ENCODE measurements at regions not wholly inside any gene's neighbourhood (a gene's known extent, or its start where the extent isn't known, plus 50 kb on each side); places are given as distances from the start of the nearest gene placed in this dataset.
A peak's percentile ranks its signal among the peaks of the same experiment; 100 is the strongest.

DNA sequence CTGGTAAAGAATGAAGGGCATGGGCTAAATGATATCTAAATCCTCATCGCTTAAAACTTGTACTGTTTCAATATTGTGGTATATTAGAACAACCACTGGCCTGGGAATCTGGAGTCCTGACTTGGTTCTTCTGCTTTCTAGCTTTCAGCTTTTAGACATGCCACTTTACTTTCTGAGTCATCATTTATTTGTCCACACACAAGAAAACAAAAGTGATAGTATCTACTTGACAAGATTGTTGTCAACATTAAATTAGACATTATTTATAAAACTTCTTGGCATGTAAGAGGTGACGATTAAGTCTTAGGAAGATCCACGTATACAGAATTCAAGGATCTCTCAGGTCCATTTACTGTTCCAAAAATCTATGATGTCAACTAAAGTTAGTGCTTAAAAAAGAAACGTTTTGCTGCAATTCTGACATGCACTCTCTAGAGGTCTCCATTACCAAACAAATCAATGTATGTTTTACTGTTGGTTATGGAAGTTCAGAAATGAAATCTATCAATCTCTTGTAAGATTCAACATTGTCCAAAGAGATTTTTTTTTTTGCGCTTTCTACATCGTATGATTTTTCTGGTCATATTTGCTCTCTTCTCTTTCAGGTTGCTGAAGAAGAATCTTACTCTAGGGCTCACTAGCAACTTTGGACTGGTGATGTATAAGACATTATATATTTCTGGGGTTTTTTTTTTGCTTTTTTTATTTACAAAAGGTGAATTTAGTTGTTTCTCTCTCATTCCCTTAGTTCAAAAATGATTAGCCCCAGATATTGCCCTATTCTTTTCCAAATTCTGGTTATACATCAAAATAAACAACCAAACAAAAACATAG is 53.6 kb upstream of the DYNC1I1 start:
- DNase-seq = peak in 1 of 2 experiments; percentile 39

DNA sequence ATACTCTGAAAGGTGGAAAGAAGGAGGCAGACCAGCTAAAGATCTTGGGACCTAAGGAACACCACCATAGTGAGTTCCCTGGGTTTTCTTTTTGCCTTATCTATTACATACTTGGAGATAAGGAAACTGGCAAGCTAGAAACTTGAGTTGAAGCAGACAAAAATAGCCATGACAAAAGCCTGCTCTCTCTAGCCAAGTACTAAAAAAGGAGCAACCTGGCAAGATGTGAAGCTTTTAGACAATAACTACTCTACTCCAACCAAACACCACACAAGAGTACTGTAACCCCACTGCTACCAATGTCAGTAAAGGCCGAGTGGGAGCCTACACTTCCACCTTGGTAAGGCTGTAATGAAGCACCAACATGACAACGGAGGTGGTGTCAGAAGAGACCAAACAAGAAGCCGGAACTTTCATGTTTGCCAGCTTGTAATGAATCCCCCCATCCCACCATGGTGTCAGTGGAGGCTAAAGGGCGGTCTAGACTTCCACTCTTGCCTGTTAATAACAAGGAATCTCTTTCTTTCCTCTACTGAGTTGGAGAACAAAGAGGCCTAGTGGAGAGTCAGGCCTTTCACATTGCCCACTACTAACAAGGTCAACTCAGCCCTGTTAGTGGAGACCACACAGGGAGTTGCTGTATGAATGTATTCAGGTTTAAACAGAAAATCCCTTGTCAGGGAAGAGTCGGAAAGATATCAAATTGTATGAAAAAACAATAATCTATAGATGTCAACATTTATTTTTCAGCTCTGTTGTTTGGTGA is 55.8 kb upstream of the DYNC1I1 start:
- no peak for DNase-seq

- no peak for DNase-seq
Observed at GRCh38 chr7:95715274-95715673, 57.1 kb upstream of the DYNC1I1 start.

- no peak for DNase-seq
Observed at GRCh38 chr7:95710711-95711110, 61.6 kb upstream of the DYNC1I1 start.

DNA sequence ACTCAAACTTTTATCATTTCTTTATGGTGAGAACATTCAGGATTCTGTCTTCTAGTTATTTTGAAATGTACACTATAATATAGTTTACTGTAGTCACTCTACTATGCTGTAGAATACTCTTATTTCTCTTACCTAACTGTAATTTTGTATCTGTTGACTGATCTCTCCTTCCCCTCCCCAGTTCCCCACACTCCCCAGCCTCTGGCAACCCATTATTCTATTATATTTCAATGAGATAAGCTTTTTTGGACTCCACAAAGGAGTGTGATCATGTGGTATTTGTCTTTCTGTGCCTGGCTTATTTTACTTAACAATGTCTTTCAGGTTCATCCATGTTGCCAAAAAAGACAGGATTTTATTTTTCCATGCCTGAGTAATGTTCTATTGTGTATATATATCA is 71.4 kb upstream of the DYNC1I1 start:
- no peak for DNase-seq

DNA sequence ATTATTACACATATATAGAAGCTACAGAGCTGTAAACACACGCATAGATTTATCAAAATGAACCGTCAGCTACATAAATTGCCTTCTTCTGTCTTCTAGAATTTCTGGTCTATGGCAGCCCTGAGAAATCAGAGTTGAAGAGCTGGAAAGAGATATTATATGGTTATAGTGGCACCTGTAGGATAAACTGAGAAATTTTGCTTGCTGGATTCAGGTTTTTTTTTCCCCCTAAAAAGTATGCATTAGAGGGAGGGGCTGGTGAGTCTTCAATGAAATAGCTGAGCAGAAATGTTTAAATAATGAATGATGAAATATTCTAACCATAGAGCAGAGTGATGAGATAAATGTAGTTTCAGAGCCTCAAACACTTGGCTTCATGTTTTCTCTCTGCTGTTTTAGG is 78.0 kb upstream of the DYNC1I1 start:
- peak in 1 of 2 experiments; percentile 19 for DNase-seq

- DNase-seq = no peak
Observed at GRCh38 chr7:95693551-95694333, 78.6 kb upstream of the DYNC1I1 start.

GRCh38 chr7:95691464-95691863 is 80.9 kb upstream of the DYNC1I1 start:
- no peak for DNase-seq

DNA sequence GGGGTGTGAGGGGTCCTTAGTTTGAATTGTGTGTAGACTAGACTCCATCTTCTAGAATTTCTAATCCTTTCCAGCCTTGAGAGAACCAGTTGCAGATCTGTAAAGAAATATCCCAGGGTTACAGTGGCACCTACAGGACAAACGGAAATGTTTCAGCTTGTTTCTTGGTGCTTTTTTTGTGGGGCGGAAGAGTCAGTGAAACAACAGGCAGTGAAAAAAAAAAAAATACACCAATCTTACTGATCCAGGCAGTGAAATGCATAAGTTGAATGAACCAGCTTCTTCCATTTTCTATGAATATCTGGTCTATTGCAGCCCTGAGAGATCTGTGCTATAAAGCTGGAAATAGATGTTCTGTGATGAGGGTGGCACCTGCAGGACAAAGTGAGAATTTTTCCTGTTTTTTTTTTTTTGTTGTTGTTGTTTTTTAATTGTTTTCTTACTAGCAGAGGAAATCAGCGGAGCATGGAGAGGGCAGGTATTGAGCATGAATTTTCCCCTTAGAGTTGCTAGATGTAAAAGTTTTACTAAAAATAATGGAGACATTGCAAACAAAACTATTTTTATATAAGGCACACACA is 81.9 kb upstream of the DYNC1I1 start:
- DNase-seq = peak; percentile 68 to 85

- no peak for DNase-seq
Observed at GRCh38 chr7:95688931-95689495, 83.3 kb upstream of the DYNC1I1 start.

- peak; percentile 47 to 71 for DNase-seq
Observed at GRCh38 chr7:95687759-95688343, 84.5 kb upstream of the DYNC1I1 start.

GRCh38 chr7:95686109-95686508 is 86.2 kb upstream of the DYNC1I1 start:
- peak; percentile 24 to 64 for DNase-seq

DNA sequence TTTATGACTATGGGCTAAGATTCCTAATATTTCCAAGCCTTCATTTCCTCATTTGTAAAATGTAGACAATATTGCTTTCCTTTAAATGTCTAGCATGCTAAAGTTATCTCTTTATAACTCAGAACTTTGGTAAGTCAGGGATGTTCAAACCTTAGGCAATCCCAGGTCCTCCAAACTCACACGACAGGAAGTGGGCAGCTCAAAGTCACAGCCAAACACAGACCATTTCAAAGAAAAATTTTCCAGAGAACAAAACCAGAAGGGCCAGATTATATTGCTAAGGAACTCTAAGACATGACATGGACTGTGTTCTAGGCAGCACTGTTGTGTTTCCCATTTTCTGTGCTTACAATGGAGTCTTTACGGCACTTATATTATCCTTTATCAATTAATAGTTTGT is 87.8 kb upstream of the DYNC1I1 start:
- no peak for DNase-seq

- peak in 1 of 2 experiments; percentile 52 for DNase-seq
Observed at GRCh38 chr7:95684037-95684436, 87.7 kb upstream of the PDK4 start.

DNA sequence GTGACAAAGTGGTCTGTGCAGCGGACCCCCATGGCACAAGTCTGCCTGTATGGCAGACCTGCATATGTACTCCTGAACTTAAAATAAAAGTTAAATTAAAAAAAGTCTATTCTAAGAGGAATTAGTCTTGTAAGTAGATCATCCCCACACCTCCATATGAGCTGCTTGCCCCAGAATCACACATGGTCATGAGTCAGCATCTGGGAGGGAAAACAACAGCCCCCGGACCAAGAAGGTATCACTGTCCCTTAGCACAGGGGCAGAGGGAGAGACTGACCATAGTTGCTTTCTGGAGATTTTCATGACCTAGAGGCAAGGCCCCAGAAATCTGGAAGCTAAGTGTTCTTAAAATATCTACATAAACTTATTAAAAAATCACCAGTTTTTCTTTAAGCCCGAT is 86.6 kb upstream of the PDK4 start:
- DNase-seq = no peak

- DNase-seq = no peak
Observed at GRCh38 chr7:95676691-95677090, 80.4 kb upstream of the PDK4 start.

DNA sequence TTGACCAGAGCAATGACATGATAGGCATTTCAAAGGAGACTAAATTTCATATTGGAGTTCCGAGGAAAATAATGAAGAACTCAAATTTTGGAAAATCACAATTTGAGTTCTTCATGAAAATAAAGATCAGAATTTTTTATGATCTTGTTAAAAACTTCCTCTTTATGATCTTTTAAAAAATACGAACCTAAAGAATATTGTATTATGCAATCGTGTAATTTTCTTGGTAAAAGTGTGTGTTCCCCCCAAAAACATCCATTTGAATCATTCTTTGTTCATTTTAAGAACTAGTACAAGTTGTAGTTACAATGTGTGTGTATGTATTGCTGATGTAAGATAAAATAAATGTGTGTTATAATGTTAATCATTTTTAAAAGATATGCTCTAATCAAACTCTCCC is 79.3 kb upstream of the PDK4 start:
- DNase-seq = no peak

- no peak for DNase-seq
Observed at GRCh38 chr7:95675016-95675415, 78.7 kb upstream of the PDK4 start.

DNA sequence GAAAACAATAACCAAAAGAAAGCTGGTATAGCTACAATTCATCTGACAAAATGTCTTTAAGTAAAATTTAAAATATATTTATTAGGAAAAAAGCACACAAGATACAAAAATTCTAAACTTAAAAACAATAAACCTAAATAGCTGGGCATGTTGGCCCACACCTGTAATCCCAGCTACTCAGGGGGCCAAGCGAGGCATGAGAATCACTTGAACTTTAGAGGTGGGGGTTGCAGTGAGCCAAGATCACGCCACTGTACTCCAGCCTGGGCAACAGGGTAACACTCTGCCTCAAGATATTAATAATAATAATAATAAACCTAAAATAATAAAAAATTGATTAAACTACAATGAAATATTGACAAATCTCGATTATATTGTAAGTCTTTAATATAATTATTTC is 77.8 kb upstream of the PDK4 start:
- no peak for DNase-seq

GRCh38 chr7:95672434-95672833 is 76.1 kb upstream of the PDK4 start:
- DNase-seq = peak in 1 of 2 experiments; percentile 18

DNA sequence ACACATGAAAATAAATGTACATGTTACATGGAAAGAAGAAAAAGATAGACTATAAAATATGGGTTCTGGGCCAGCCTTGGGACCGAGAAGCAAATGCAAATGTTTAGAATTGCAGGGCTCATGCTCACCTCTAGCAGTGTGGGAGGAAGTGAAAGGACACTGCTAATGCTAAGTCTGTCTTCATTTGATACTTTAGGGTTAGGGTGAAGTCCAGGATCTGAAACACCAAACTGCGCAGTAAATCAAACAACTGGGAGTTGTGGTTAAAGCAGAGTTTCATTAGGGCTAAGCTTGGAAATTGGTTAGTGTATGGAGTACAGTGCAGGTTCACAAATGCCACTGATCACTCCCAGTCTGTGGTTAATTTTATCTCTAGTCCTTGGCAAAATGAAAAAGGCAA is 73.2 kb upstream of the PDK4 start:
- no peak for DNase-seq

DNA sequence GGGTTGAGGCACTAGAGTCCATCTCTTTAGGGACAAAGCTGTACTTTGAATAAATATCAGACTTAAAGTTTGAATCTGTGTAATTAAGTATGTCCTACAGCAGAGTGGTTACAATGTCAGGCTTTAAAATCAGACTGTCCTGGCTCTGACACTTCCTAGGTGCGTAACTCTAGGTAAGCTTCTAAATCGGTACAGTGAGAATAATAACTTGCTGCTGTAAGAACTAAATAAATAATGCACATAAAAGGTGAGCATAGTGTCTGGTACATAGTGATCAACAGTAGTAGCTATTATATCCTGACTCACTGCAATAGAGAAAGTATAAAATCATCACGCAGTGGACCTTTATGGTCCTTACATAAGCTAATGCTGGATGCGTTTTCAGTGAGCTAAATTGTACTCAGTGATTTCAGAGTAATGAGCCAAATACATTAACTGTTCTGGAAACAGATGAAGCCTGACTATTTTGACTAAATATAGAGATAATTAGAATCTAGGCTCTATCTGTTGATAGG is 72.2 kb upstream of the PDK4 start:
- no peak for DNase-seq

All from NCI-H524 (cell line).